ENCODE measurements at regions not wholly inside any gene's neighbourhood (a gene's known extent, or its start where the extent isn't known, plus 50 kb on each side); places are given as distances from the start of the nearest gene placed in this dataset.

DNA sequence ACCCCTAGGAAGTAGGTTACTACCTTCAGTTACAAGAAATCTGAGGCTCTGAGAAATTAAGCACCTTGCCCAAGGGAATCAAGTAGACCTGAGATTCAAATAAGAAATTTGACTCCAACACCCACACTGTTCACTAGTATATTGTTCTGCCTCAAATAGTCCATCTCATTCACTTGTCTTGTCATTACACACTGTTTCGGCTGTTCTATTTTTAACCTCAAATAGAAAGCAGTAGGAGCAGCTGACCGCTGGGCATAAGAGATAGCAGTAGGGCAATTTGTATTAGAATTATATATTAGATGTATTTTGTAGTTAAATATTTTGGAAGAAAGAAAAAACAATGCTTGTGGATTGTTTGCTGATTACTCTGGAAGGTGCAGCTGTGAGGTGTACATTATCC, 185.1 kb downstream of the INHBA start:
- no peak overlapping the region for H3K4me3 ChIP-seq (ENCODE audit: low read length)
- H3K9me3 ChIP-seq (ENCODE audit: control insufficient read depth, low read length) = peaks cover 1% of the 10 kb centered on the region
- H3K4me1 ChIP-seq (ENCODE audit: control insufficient read depth, insufficient read depth, low read length) = no peaks in the 10 kb centered on the region
- Mint-ChIP-seq H3K36me3 (ENCODE audit: low read depth) (no peaks in the 10 kb centered on the region), H3K4me1 (no peaks in the 10 kb centered on the region), H3K4me3 (no peak overlapping the region), H3K27ac (no peak overlapping the region), H3K9me3 (peaks cover 24% of the 10 kb centered on the region), H3K27me3 (ENCODE audit: insufficient read depth) (no peaks in the 10 kb centered on the region)
- no peaks in the 10 kb centered on the region for H3K27me3 ChIP-seq (ENCODE audit: control insufficient read depth, insufficient read depth, low read length, poor library complexity, severe bottlenecking)
- TF ChIP-seq, protein P1, sequence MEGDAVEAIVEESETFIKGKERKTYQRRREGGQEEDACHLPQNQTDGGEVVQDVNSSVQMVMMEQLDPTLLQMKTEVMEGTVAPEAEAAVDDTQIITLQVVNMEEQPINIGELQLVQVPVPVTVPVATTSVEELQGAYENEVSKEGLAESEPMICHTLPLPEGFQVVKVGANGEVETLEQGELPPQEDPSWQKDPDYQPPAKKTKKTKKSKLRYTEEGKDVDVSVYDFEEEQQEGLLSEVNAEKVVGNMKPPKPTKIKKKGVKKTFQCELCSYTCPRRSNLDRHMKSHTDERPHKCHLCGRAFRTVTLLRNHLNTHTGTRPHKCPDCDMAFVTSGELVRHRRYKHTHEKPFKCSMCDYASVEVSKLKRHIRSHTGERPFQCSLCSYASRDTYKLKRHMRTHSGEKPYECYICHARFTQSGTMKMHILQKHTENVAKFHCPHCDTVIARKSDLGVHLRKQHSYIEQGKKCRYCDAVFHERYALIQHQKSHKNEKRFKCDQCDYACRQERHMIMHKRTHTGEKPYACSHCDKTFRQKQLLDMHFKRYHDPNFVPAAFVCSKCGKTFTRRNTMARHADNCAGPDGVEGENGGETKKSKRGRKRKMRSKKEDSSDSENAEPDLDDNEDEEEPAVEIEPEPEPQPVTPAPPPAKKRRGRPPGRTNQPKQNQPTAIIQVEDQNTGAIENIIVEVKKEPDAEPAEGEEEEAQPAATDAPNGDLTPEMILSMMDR (conservative IDR thresholded peaks at IDR 0.05) = no peak
- no peaks in the 10 kb centered on the region for H3K36me3 ChIP-seq (ENCODE audit: control insufficient read depth, insufficient read depth, low read length)
- DNase-seq = no peak
- H3K27ac ChIP-seq (ENCODE audit: low read depth, low read length) = no peak overlapping the region
- H3K9ac ChIP-seq (ENCODE audit: extremely low read depth, low read length, poor library complexity, severe bottlenecking) = no peak overlapping the region
- WGBS, 2 experiments (ENCODE audit: insufficient coverage in 1 of 2, insufficient read length in 1 of 2) = 92 to 93% methylated on average over 2 of the region's 2 CpGs

DNA sequence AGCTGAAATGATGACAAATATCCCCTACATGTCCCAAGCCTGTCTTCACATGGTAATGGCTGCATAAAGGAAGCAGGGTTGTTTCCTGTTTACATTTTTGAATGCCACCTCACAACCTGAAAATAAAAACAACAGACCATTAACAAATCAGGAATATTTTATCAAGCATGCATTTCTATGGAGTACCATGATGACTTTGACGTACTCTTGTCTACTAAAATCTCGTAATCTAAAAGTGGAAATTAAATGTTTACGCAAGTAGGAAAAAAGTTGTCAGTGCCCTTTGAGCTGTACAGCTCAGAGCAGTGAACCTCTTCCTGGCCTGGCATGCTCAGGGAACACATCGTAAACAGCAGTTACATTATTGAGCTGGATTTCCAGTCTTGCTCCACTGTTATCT, 194.1 kb downstream of the INHBA start:
- no peaks in the 10 kb centered on the region for H3K4me1 ChIP-seq (ENCODE audit: control insufficient read depth, insufficient read depth, low read length)
- no peak overlapping the region for H3K27ac Mint-ChIP-seq
- H3K36me3 ChIP-seq (ENCODE audit: control insufficient read depth, insufficient read depth, low read length) = no peaks in the 10 kb centered on the region
- H3K4me3 ChIP-seq (ENCODE audit: low read length) = no peak overlapping the region
- no peak overlapping the region for H3K9ac ChIP-seq (ENCODE audit: extremely low read depth, low read length, poor library complexity, severe bottlenecking)
- WGBS, 2 experiments (ENCODE audit: insufficient coverage in 1 of 2, insufficient read length in 1 of 2) = 94 to 96% methylated on average over 4 of the region's 4 CpGs
- H3K36me3 Mint-ChIP-seq (ENCODE audit: low read depth) = no peaks in the 10 kb centered on the region
- H3K27ac ChIP-seq (ENCODE audit: low read depth, low read length) = no peak overlapping the region
- H3K9me3 Mint-ChIP-seq = no peaks in the 10 kb centered on the region
- H3K4me1 Mint-ChIP-seq = peaks cover 2% of the 10 kb centered on the region
- TF ChIP-seq, protein P1 (conservative IDR thresholded peaks at IDR 0.05) = no peak
- no peaks in the 10 kb centered on the region for H3K27me3 Mint-ChIP-seq (ENCODE audit: insufficient read depth)
- H3K4me3 Mint-ChIP-seq = no peak overlapping the region
- no peaks in the 10 kb centered on the region for H3K27me3 ChIP-seq (ENCODE audit: control insufficient read depth, insufficient read depth, low read length, poor library complexity, severe bottlenecking)
- DNase-seq = no peak
- H3K9me3 ChIP-seq (ENCODE audit: control insufficient read depth, low read length) = no peaks in the 10 kb centered on the region

DNA sequence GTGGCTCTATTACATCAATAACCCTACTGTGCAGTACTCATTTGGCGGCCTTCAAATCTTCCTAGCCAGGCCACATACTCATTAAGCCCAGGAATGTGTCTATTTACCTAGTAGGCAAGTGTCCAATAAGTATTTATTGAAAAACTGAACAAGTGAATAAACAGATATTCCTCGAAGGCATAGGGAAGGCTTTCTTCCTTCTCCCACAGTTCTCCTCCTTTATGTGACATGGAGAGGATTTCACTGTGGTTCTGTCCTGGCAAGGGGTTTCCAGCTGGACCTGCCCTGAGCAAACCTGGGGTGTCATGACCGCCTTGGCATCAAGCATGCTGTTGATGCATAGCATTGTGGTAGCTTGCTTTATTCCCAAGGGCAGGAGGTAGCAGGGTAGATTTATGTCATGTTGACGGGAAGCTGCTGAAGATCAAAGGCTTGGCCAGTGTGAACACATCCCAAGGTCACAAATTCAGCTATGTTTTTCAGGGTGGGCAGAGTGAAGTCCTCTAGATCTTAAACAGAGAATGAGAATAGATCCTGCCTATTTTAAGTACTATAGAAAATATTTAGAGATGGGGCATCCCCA, 195.1 kb downstream of the INHBA start:
- no peaks in the 10 kb centered on the region for H3K36me3 Mint-ChIP-seq (ENCODE audit: low read depth)
- H3K4me3 ChIP-seq (ENCODE audit: low read length) = no peak overlapping the region
- H3K27me3 Mint-ChIP-seq (ENCODE audit: insufficient read depth) = no peaks in the 10 kb centered on the region
- H3K4me1 ChIP-seq (ENCODE audit: control insufficient read depth, insufficient read depth, low read length) = no peaks in the 10 kb centered on the region
- H3K4me3 Mint-ChIP-seq = no peak overlapping the region
- no peak overlapping the region for H3K27ac Mint-ChIP-seq
- H3K9me3 Mint-ChIP-seq = no peaks in the 10 kb centered on the region
- H3K4me1 Mint-ChIP-seq = peaks cover 2% of the 10 kb centered on the region
- WGBS, 2 experiments (ENCODE audit: insufficient coverage in 1 of 2, insufficient read length in 1 of 2) = 91 to 100% methylated on average over 2 to 4 of the region's 4 CpGs
- H3K27ac ChIP-seq (ENCODE audit: low read depth, low read length) = no peak overlapping the region
- H3K27me3 ChIP-seq (ENCODE audit: control insufficient read depth, insufficient read depth, low read length, poor library complexity, severe bottlenecking) = no peaks in the 10 kb centered on the region
- DNase-seq = no peak
- no peaks in the 10 kb centered on the region for H3K9me3 ChIP-seq (ENCODE audit: control insufficient read depth, low read length)
- H3K9ac ChIP-seq (ENCODE audit: extremely low read depth, low read length, poor library complexity, severe bottlenecking) = no peak overlapping the region
- H3K36me3 ChIP-seq (ENCODE audit: control insufficient read depth, insufficient read depth, low read length) = no peaks in the 10 kb centered on the region
- TF ChIP-seq, protein P1 (conservative IDR thresholded peaks at IDR 0.05) = no peak
